LHCN-M2 (cell line): ENCODE measurements at regions not wholly inside any gene's neighbourhood (a gene's known extent, or its start where the extent isn't known, plus 50 kb on each side); places are given as distances from the start of the nearest gene placed in this dataset.

ENCODE experiments used
- DNase-seq: peaks from one replicate; pipeline ENCODE4 v3.0.0-alpha.2; 2012; ENCODE audit warnings: low read depth

- no peak for DNase-seq
Observed at GRCh38 chr2:221095356-221095755, 476.7 kb downstream of the EPHA4 start.

GRCh38 chr2:221096706-221097567 lies 475.2 kb downstream of the EPHA4 start:
- peak; percentile 13 for DNase-seq

- DNase-seq = peak; percentile 85
Observed at GRCh38 chr2:221097568-221097915, 474.6 kb downstream of the EPHA4 start.

- no peak for DNase-seq
Observed at GRCh38 chr2:221097949-221098348, 474.2 kb downstream of the EPHA4 start.

- no peak for DNase-seq
Observed at GRCh38 chr2:221100467-221101089, 471.5 kb downstream of the EPHA4 start.

GRCh38 chr2:221102896-221103688 lies 469.0 kb downstream of the EPHA4 start:
- DNase-seq = no peak

GRCh38 chr2:221103930-221104329 lies 468.2 kb downstream of the EPHA4 start:
- no peak for DNase-seq

- peak; percentile 83 for DNase-seq
Observed at GRCh38 chr2:221104361-221104811, 467.7 kb downstream of the EPHA4 start.

GRCh38 chr2:221106241-221106640 lies 465.9 kb downstream of the EPHA4 start:
- no peak for DNase-seq

GRCh38 chr2:221107424-221107823 lies 464.7 kb downstream of the EPHA4 start:
- DNase-seq = no peak

GRCh38 chr2:221109552-221109951 lies 462.6 kb downstream of the EPHA4 start:
- DNase-seq = no peak

GRCh38 chr2:221111739-221112138 lies 460.4 kb downstream of the EPHA4 start:
- no peak for DNase-seq

- no peak for DNase-seq
Observed at GRCh38 chr2:221112744-221113143, 459.4 kb downstream of the EPHA4 start.

- no peak for DNase-seq
Observed at GRCh38 chr2:221115944-221116343, 456.2 kb downstream of the EPHA4 start.

GRCh38 chr2:221120643-221121042 lies 451.5 kb downstream of the EPHA4 start:
- no peak for DNase-seq

GRCh38 chr2:221123396-221123795 lies 448.7 kb downstream of the EPHA4 start:
- no peak for DNase-seq

GRCh38 chr2:221124532-221125240 lies 447.4 kb downstream of the EPHA4 start:
- peak; percentile 22 for DNase-seq

- no peak for DNase-seq
Observed at GRCh38 chr2:221125691-221126090, 446.4 kb downstream of the EPHA4 start.

- DNase-seq = no peak
Observed at GRCh38 chr2:221129657-221130056, 442.4 kb downstream of the EPHA4 start.

- no peak for DNase-seq
Observed at GRCh38 chr2:221130431-221130830, 441.7 kb downstream of the EPHA4 start.

GRCh38 chr2:221133941-221134340 lies 438.2 kb downstream of the EPHA4 start:
- no peak for DNase-seq

- no peak for DNase-seq
Observed at GRCh38 chr2:221134718-221135117, 437.4 kb downstream of the EPHA4 start.
